H1 (cell line): ENCODE measurements at regions not wholly inside any gene's neighbourhood (a gene's known extent, or its start where the extent isn't known, plus 50 kb on each side); places are given as distances from the start of the nearest gene placed in this dataset.

Experiments used
- CTCF ChIP-seq, 3 experiments: IDR thresholded peaks; 1 replicate in 2 of 3; 2 replicates in 1 of 3; pipeline versions ENCODE4 v1.5.1 to v1.6.1; 2011; ENCODE audit warnings: low read length in 3 of 3, mild to moderate bottlenecking in 3 of 3, inconsistent platforms in 2 of 3, low read depth in 1 of 3, moderate library complexity in 1 of 3; ENCODE audit not compliant: insufficient read depth in 1 of 3; ENCODE audit errors: control extremely low read depth in 1 of 3
- GTF2F1 ChIP-seq: IDR thresholded peaks from 2 replicates; pipeline ENCODE4 v1.6.1; 2012; ENCODE audit warnings: low read depth, low read length, improper control_type of control experiment, borderline replicate concordance
- HDAC6 ChIP-seq: IDR thresholded peaks from one replicate; pipeline ENCODE4 v1.7.1; 2012; ENCODE audit warnings: low read depth, mild to moderate bottlenecking, inconsistent platforms, low read length, moderate library complexity
- POLR2A ChIP-seq, 2 experiments: IDR thresholded peaks; 1 replicate in 1 of 2; 2 replicates in 1 of 2; pipeline ENCODE4 v1.6.1; 2011; ENCODE audit warnings: low read depth in 2 of 2, low read length in 2 of 2, mild to moderate bottlenecking in 2 of 2; ENCODE audit errors: control extremely low read depth in 1 of 2
- RAD21 ChIP-seq, 2 experiments: IDR thresholded peaks in 1 of 2; conservative IDR thresholded peaks in 1 of 2; 2 replicates each; pipeline ENCODE4 v1.6.1; 2011; ENCODE audit warnings: low read depth in 2 of 2, low read length in 2 of 2, improper control_type of control experiment in 1 of 2, inconsistent platforms in 1 of 2, mild to moderate bottlenecking in 1 of 2, moderate library complexity in 1 of 2
- RNF2 ChIP-seq: fragments of 200-900, 300-1000 bp; sonication (generic); IDR thresholded peaks from 2 replicates; pipeline ENCODE4 v1.7.1; 2016; ENCODE audit warnings: borderline replicate concordance, low read depth, mild to moderate bottlenecking, antibody characterized with exemption, low read length; ENCODE audit not compliant: poor library complexity, severe bottlenecking; ENCODE audit errors: missing control alignments
- YY1 ChIP-seq: IDR thresholded peaks from 2 replicates; pipeline ENCODE4 v1.6.1; 2011; ENCODE audit warnings: low read depth, mild to moderate bottlenecking, low read length

- TF ChIP-seq POLR2A (IDR thresholded peaks at IDR 0.05; ENCODE audit: control extremely low read depth in 1 of 2, low read depth in 2 of 2, low read length in 2 of 2): no peak
- no peak for TF ChIP-seq CTCF (IDR thresholded peaks at IDR 0.05; ENCODE audit: control extremely low read depth in 1 of 3, insufficient read depth in 1 of 3, low read depth in 1 of 3, low read length in 3 of 3)
- TF ChIP-seq RAD21 (IDR thresholded peaks at IDR 0.05 in 1 of 2, conservative IDR thresholded peaks at IDR 0.05 in 1 of 2; ENCODE audit: low read depth in 2 of 2, low read length in 2 of 2): no peak
- TF ChIP-seq RNF2: no peak
- no peak for TF ChIP-seq HDAC6
- no peak for TF ChIP-seq YY1
- no peak for TF ChIP-seq GTF2F1
Measured at GRCh38 chr4:36675436-36675835, 394.0 kb downstream of the DTHD1 start.
